HG03025 (cell line): ENCODE measurements at regions not wholly inside any gene's neighbourhood (a gene's known extent, or its start where the extent isn't known, plus 50 kb on each side); places are given as distances from the start of the nearest gene placed in this dataset.

Source experiments
- ATAC-seq: cut with Tn5 transposase; IDR thresholded peaks from one replicate; pipeline ENCODE4 v1.9.1; 2021; ENCODE audit warnings: mild to moderate bottlenecking, moderate library complexity; ENCODE audit not compliant: unreplicated experiment, low FRiP score

- ATAC-seq: no peak
Observed at GRCh38 chr5:29795096-29795652, 1398.3 kb upstream of the CDH6 start.

DNA sequence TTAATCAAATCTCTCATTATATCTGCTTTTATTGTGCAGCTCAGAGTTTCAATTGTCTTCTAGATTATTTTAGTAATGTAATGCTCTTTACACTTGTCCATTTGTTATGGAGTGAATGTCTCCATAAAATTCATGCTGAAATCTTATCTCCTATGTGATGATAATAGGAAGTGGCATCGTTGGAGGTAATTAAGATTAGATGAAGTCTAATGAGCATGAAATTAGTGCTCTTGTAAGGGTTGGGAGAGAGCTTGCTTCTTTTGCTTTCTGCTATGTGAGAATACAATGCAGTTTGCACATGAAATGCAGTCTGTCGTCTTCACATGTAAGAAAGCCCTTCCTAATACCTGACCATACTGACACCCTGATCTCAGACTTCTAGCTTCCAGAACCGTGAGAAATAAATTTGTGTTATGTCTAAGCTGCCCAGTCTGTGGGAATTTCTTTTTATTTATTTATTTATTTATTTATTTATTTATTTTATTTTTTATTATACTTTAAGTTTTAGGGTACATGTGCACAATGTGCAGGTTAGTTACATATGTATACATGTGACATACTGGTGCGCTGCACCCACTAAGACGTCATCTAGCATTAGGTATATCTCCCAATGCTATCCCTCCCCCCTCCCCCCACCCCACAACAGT is 1399.2 kb upstream of the CDH6 start:
- ATAC-seq: no peak

GRCh38 chr5:29790281-29790680 is 1403.2 kb upstream of the CDH6 start:
- ATAC-seq: no peak

DNA sequence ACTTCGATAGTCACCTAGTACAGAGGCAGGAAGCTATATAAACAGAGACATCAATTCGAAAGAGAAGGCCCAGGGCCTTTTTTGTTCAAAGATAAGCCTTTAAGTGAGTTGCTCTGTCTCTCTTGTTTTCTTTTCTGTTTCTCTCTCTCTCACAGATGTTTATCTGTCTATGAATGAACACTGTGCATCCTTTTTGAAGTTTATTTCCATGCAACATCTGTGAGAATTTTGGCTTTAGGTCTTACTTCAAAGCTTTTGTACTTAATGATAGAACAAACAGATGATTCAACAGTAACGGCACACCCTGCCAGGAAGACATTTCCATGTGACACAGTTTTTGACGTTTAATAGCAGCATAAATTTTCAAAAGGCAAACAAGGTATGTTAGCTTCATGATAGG is 1413.1 kb upstream of the CDH6 start:
- ATAC-seq: no peak

GRCh38 chr5:29779141-29779540 is 1414.3 kb upstream of the CDH6 start:
- no peak for ATAC-seq

- ATAC-seq: no peak
Observed at GRCh38 chr5:29777373-29777772, 1416.1 kb upstream of the CDH6 start.

DNA sequence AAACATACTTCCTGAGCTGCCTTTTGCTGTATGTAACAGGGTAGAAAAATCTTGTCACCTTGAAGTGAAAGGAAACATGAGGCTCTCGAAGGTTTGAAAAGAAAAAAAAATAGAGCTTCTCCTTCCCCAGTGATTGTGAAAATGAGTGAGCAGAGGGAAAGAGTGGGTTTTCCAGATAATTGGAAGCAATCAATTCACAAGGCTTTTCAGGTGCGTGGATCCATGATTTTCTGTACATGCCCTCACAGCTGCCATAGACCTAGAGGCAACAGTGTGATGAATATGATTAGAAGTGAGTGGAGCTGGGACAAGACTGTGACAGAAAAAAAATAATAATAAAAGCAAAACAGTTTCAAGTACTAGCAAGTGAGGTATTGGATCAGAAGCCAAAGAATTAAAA is 1422.5 kb upstream of the CDH6 start:
- no peak for ATAC-seq

DNA sequence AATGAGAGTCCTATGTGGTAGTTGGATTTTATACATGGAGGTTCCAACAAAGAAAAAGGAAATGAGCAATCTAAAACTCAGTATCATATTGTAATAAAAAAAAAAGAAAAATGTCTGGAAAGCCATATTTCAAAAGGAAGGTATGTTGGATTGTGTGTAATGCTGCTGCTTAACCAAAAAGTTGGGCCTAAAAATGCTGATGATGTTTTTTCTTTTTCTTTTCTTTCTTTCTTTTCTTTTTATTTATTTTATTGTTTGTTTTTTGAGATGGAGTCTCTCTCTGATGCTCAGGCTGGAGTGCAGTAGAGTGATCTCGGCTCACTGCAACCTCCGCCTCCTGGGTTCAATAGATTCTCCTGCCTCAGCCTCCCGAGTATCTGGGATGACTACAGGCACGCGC is 1424.0 kb upstream of the CDH6 start:
- ATAC-seq: no peak

GRCh38 chr5:29758986-29759421 is 1434.5 kb upstream of the CDH6 start:
- ATAC-seq: no peak

DNA sequence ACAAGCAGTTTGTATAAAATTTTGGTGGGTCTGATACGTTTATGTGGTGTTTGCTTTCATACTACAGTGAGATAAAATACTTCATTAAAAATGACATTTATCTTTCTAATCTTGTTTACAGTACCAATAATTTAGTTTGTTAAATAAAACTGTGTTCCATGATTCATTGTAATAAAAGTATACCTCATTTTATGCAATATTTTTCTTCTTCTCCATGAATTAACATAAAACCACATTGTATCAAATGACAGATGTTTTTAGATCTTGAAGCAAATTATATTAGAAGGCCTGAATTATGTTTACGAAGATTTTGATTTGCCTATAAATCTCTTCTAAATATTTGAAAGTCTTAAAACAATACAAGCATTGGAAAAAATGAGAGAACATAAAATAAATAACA is 1443.0 kb upstream of the CDH6 start:
- no peak for ATAC-seq

DNA sequence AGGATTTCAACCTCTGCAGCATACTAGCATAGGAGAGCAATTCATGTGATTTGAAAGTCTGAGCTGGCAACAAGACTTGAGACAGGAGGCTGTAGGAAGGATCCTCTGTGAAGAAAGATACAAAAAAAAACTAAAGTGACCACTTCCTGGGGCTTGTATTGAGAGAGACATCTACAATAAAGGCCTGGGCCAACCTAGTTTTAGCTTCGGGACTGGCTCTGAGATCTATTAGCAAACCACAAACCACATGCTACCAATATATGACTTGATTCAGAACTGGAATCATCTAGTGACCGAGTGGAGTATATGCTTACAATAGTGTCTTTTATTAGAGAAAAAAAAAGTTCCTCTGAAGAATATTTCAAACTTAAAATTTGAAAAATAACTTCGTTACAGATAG is 1448.9 kb upstream of the CDH6 start:
- no peak for ATAC-seq

DNA sequence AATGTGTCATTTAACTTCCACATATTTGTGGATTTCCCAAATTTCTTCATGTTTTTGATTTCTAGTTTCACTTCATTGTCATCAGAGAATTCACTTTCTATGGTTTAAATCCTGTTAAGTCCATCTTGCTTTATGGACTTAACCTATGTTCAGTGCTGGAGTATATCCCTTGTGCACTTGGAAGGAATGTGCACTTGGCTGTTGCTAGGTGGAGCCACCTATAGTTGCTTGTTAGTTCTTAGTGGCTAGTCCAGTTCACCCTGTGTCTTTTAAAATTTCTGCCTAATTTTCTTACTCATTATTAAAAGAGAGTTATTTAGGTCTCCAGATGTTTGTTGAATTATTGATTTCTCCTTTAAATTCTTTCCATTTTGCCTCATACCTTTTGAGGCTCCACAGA is 1472.5 kb upstream of the CDH6 start:
- no peak for ATAC-seq

- no peak for ATAC-seq
Observed at GRCh38 chr5:29719171-29719570, 1474.3 kb upstream of the CDH6 start.

DNA sequence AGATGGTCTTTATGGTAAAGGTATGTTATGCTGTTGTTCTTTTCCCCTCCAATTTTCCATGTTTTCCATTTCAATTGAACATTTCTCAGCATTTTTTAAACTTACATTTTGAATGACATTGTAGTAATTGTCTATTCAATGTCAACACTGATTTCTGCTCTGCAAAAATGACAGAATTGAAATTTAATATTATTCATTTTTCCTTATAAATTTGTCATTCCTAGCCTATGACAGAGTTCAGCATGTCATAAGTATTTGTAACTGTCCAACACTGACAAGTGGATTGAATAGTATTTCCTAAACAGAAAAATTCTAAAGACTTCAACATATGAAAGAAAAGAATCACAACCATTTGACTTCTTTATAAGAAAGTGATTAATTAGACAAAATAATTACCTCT is 1478.3 kb upstream of the CDH6 start:
- ATAC-seq: no peak

DNA sequence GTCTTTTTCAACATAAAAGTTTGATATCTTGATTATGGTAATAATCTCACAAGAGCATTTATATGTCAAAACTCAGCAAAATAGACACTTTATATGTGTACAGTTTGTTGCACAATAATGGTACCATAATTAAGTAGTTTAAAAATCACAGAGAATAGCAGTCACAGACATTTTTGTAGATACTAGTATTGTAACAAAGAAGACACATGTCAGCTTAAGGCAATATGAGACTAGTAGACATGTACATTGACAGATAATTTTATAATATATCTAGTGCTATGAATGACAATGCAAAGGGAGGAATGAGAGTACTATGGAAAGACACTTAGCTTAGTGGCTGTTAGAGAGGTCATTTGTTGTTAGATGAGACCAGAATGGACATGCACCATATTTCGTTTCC is 1490.6 kb upstream of the CDH6 start:
- ATAC-seq: no peak

- ATAC-seq: no peak
Observed at GRCh38 chr5:29701600-29701999, 1491.9 kb upstream of the CDH6 start.

DNA sequence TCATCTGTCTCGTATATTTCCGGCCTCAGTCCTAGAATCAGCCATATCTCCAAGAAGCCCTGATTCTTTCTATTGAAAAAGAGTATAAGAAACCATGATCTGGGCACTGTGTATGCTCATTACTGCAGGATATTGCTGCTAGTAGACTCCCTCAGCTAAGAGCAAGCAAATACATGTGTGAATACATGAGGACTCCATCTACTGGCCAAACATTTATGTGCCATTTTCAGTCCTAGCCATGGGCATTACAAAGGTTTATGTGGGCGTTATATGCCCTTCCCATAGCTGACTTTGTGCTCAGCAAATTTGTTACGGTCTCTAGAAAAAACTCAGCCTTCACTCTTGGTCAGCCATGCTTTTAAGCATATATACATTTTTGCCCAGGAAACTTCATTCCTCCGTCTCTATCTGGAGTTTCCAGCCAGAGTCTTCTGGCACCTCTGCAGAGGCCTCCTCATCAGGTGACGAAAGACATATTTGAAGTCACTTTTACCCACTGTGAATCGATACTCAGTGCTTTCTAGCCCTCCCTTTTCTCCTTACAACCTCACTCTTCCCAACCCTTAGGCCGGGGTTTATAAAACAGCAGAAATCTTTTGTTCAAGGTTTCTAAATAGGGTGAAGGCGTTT is 1495.6 kb upstream of the CDH6 start:
- ATAC-seq: no peak

GRCh38 chr5:29697278-29697677 is 1496.2 kb upstream of the CDH6 start:
- ATAC-seq: no peak

GRCh38 chr5:29672678-29673077 is 1520.8 kb upstream of the CDH6 start:
- no peak for ATAC-seq

DNA sequence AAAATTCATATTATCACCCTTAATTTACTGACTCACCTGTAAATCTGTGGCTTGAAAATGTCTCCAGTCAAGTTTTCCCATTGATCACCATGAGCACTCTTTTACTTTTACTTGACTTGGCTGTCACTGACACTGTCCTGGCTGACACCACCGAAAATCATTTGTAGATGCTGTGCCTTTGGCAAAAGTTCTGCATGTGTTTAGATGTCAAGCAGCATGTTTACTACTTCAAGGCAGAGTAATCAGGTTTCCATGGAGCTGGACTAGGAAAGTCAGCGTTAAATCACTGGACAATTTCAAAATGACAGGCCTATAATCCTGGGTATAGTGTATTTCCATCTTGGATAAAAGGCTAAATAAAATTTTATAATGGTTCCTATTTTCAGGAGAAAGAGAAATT is 1530.6 kb upstream of the CDH6 start:
- ATAC-seq: no peak

DNA sequence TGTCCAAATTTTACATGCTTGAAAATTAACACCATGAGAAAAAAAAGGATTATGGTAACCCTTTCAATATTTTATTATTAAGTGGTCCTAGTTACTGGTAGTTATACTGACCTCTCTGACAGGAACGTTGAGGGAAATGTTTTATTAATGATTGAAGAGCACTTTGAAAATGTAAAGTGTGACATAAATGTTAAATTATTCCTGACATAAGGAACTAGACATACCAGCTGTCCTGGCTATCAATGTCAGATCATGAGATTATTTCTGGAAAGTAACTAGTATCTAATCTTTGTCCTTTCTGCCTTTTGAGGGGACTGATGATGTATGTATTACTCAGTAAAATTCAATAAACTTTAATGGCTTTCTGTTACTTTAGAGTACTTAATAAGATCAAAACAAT is 1538.5 kb upstream of the CDH6 start:
- ATAC-seq: no peak

DNA sequence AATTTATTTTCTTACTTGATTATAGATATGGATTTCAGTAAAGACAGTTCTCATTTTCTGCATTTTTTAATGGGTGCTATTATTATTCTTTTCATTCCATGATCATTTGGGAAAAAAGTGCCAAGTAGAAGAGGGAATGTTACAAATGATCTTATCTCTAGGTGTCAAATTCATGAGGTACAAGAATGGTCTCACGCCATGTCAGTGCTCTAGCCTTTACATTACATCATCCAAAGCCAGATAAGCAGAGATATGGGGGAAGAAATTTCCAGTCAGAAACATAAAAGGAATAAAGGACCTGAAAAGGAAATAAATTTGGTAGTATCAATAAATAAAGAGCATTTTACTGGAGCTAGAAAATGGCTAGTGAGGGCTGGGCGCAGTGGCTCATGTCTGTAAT is 1544.2 kb upstream of the CDH6 start:
- ATAC-seq: no peak
